OCI-LY1 (cell line): ENCODE measurements at regions not wholly inside any gene's neighbourhood (a gene's known extent, or its start where the extent isn't known, plus 50 kb on each side); places are given as distances from the start of the nearest gene placed in this dataset.

ENCODE experiments used
- H2AFZ ChIP-seq: fragments of 200-600 bp; sonication (generic), shearing (Covaris generic); 2 replicates; pipeline ENCODE4 v1.6.0; 2014; ENCODE audit warnings: antibody characterized with exemption, mild to moderate bottlenecking, low read length
- H3F3A ChIP-seq: fragments of 200-600 bp; sonication (generic), shearing (Covaris generic); 2 replicates; pipeline ENCODE4 v1.6.0; 2014; ENCODE audit warnings: mild to moderate bottlenecking, antibody characterized with exemption, low read length, moderate library complexity; ENCODE audit not compliant: insufficient read depth
- H3K27ac ChIP-seq: fragments of 200-600 bp; sonication (generic); 2 replicates; pipeline ENCODE4 v1.5.1; 2014; ENCODE audit warnings: low read length, mixed run types, mild to moderate bottlenecking, low read depth; ENCODE audit not compliant: poor library complexity, severe bottlenecking
- H3K27me3 ChIP-seq: fragments of 200-600 bp; sonication (generic); 2 replicates; pipeline ENCODE4 v1.6.0; 2014; ENCODE audit warnings: antibody characterized with exemption, mild to moderate bottlenecking, low read length, moderate library complexity; ENCODE audit not compliant: insufficient read depth
- H3K36me3 ChIP-seq: fragments of 200-600 bp; sonication (generic); 2 replicates; pipeline ENCODE4 v1.6.1; 2014; ENCODE audit warnings: mild to moderate bottlenecking, antibody characterized with exemption, low read length, moderate library complexity, mixed read lengths; ENCODE audit not compliant: insufficient read depth
- H3K4me1 ChIP-seq: fragments of 200-600 bp; sonication (generic); 2 replicates; pipeline ENCODE4 v1.5.1; 2014; ENCODE audit warnings: mild to moderate bottlenecking, low read length, moderate library complexity; ENCODE audit not compliant: insufficient read depth, severe bottlenecking
- H3K4me2 ChIP-seq: fragments of 200-600 bp; sonication (generic), shearing (Covaris generic); 2 replicates; pipeline ENCODE4 v1.6.1; 2014; ENCODE audit warnings: low read length
- H3K4me3 ChIP-seq: fragments of 200-600 bp; sonication (generic); 2 replicates; pipeline ENCODE4 v1.5.1; 2014; ENCODE audit warnings: low read length, low read depth, mild to moderate bottlenecking, mixed read lengths; ENCODE audit not compliant: poor library complexity, severe bottlenecking
- H3K79me2 ChIP-seq: fragments of 200-600 bp; shearing (Covaris generic); 2 replicates; pipeline ENCODE4 v1.6.1; 2016; ENCODE audit warnings: mixed run types, low read length, mixed read lengths; ENCODE audit not compliant: insufficient read depth
- H3K9ac ChIP-seq: fragments of 200-600 bp; sonication (generic), shearing (Covaris generic); 2 replicates; pipeline ENCODE4 v1.6.1; 2014; ENCODE audit warnings: mild to moderate bottlenecking, low read length, mixed read lengths
- H3K9me2 ChIP-seq: fragments of 200-600 bp; sonication (generic), shearing (Covaris generic); 2 replicates; pipeline ENCODE4 v1.6.1; 2014; ENCODE audit warnings: low read depth, mild to moderate bottlenecking, low read length, mixed read lengths
- H3K9me3 ChIP-seq: fragments of 200-600 bp; shearing (Covaris generic); 2 replicates; pipeline ENCODE4 v1.6.1; 2014; ENCODE audit warnings: low read length, mixed read lengths
- H4K20me1 ChIP-seq: fragments of 200-600 bp; sonication (generic), shearing (Covaris generic); 2 replicates; pipeline ENCODE4 v1.6.0; 2016; ENCODE audit warnings: mild to moderate bottlenecking, low read length; ENCODE audit not compliant: insufficient read depth
- CTCF ChIP-seq: fragments of 200-600 bp; sonication (generic), shearing (Covaris generic); IDR thresholded peaks from 2 replicates; pipeline ENCODE4 v1.5.1; 2017; ENCODE audit warnings: mild to moderate bottlenecking, antibody characterized with exemption, low read length, moderate library complexity, mixed read lengths
- EZH2 ChIP-seq: fragments of 200-600 bp; sonication (generic), shearing (Covaris generic); IDR thresholded peaks from 2 replicates; pipeline ENCODE4 v1.8.0; 2017; ENCODE audit warnings: borderline replicate concordance, mixed run types, mild to moderate bottlenecking, antibody characterized with exemption, low read length, moderate library complexity, mixed read lengths

- Histone ChIP-seq H3K27ac (no peak overlapping the region), H2AFZ (no peak overlapping the region), H3K9me2 (no peaks in the 10 kb centered on the region), H3K27me3 (no peaks in the 10 kb centered on the region), H3K79me2 (no peaks in the 10 kb centered on the region), H3K9ac (no peak overlapping the region), H3F3A (no peaks in the 10 kb centered on the region), H3K9me3 (no peaks in the 10 kb centered on the region), H3K4me2 (no peak overlapping the region), H3K4me1 (no peaks in the 10 kb centered on the region), H4K20me1 (no peaks in the 10 kb centered on the region), H3K36me3 (no peaks in the 10 kb centered on the region), H3K4me3 (no peak overlapping the region)
- TF ChIP-seq EZH2 (no peak), CTCF (no peak)
Measured at GRCh38 chr19:33871605-33872004, 74.9 kb downstream of the KCTD15 start.

- no peaks in the 10 kb centered on the region for H4K20me1 ChIP-seq
- H3K36me3 ChIP-seq, result no peaks in the 10 kb centered on the region
- no peaks in the 10 kb centered on the region for H3K4me1 ChIP-seq
- no peak overlapping the region for H3K9ac ChIP-seq
- H3K27ac ChIP-seq, result no peak overlapping the region
- H3K4me2 ChIP-seq, result no peak overlapping the region
- no peaks in the 10 kb centered on the region for H3K79me2 ChIP-seq
- H3F3A ChIP-seq, result no peaks in the 10 kb centered on the region
- H3K9me3 ChIP-seq, result no peaks in the 10 kb centered on the region
- no peak overlapping the region for H2AFZ ChIP-seq
- no peak for TF ChIP-seq EZH2
- no peak for TF ChIP-seq CTCF
- H3K4me3 ChIP-seq, result no peak overlapping the region
- H3K27me3 ChIP-seq, result no peaks in the 10 kb centered on the region
- no peaks in the 10 kb centered on the region for H3K9me2 ChIP-seq
Measured at GRCh38 chr19:33872445-33873320, 76.0 kb downstream of the KCTD15 start.

GRCh38 chr19:33875071-33875470 lies 78.4 kb downstream of the KCTD15 start:
- H3K27ac ChIP-seq, result no peak overlapping the region
- no peaks in the 10 kb centered on the region for H3F3A ChIP-seq
- H4K20me1 ChIP-seq, result no peaks in the 10 kb centered on the region
- no peak for TF ChIP-seq EZH2
- no peak for TF ChIP-seq CTCF
- no peaks in the 10 kb centered on the region for H3K9me3 ChIP-seq
- H3K4me2 ChIP-seq, result no peak overlapping the region
- no peaks in the 10 kb centered on the region for H3K9me2 ChIP-seq
- H3K36me3 ChIP-seq, result no peaks in the 10 kb centered on the region
- H3K4me1 ChIP-seq, result no peaks in the 10 kb centered on the region
- no peaks in the 10 kb centered on the region; the same call in 1 of the 2 replicates for H3K27me3 ChIP-seq
- no peak overlapping the region for H3K9ac ChIP-seq
- H3K79me2 ChIP-seq, result no peaks in the 10 kb centered on the region
- H3K4me3 ChIP-seq, result no peak overlapping the region
- no peak overlapping the region for H2AFZ ChIP-seq
